AG04450 (cell line): ENCODE measurements at regions not wholly inside any gene's neighbourhood (a gene's known extent, or its start where the extent isn't known, plus 50 kb on each side); places are given as distances from the start of the nearest gene placed in this dataset.

Experiments used
- CTCF ChIA-PET: fragments of 300-600, 350-600 bp; formaldehyde crosslinking; extraction: SDS; loops from one replicate; lab custom pipeline; 2022; ENCODE audit warnings: antibody characterized with exemption, inconsistent platforms; lab: Charles Lee
- POLR2A ChIA-PET: fragments of 350-600 bp; formaldehyde crosslinking; extraction: SDS; loops from one replicate; lab custom pipeline; 2021; ENCODE audit warnings: antibody characterized with exemption, inconsistent platforms; lab: Yijun Ruan, JAX
- DNase-seq: peaks from one replicate; pipeline ENCODE4 v3.0.0-alpha.2; 2011; ENCODE audit warnings: low read depth, low spot score
- H3K27ac ChIP-seq: one replicate; pipeline ENCODE4 v1.5.1; 2012; ENCODE audit warnings: low read depth, low read length, control low read depth
- H3K27me3 ChIP-seq: one replicate; pipeline ENCODE4 v1.6.0; 2012; ENCODE audit warnings: low read length; ENCODE audit not compliant: control insufficient read depth, insufficient read depth
- H3K4me3 ChIP-seq: 2 replicates; pipeline ENCODE4 v1.5.1; 2011; ENCODE audit warnings: mild to moderate bottlenecking, low read depth, low read length, control low read depth
- H3K9me3 ChIP-seq: 2 replicates; pipeline ENCODE4 v1.5.1; 2012; ENCODE audit warnings: low read length; ENCODE audit not compliant: control insufficient read depth, insufficient read depth
- CTCF ChIP-seq: IDR thresholded peaks from 2 replicates; pipeline ENCODE4 v1.5.1; 2011; ENCODE audit warnings: low read depth, low read length, control low read depth, inconsistent platforms

- H3K9me3 ChIP-seq = no peaks in the 10 kb centered on the region
- no peak for DNase-seq
- H3K27me3 ChIP-seq = no peaks in the 10 kb centered on the region
- TF ChIP-seq CTCF = no peak
- no peak overlapping the region for H3K4me3 ChIP-seq
- no peak overlapping the region for H3K27ac ChIP-seq
- ChIA-PET CTCF (no interaction called here), POLR2A (no interaction called here)
Measured at GRCh38 chr9:28762167-28762566, 1188.9 kb upstream of the C9orf72 start.

GRCh38 chr9:28764532-28764931, 1191.3 kb upstream of the C9orf72 start:
- Histone ChIP-seq H3K9me3 (no peaks in the 10 kb centered on the region), H3K27me3 (no peaks in the 10 kb centered on the region), H3K27ac (no peak overlapping the region), H3K4me3 (no peak overlapping the region)
- ChIA-PET POLR2A (no interaction called here), CTCF (no interaction called here)
- TF ChIP-seq CTCF = no peak
- DNase-seq = no peak

GRCh38 chr9:28770226-28770625, 1196.9 kb upstream of the C9orf72 start:
- ChIA-PET CTCF (no interaction called here), POLR2A (no interaction called here)
- no peak overlapping the region for H3K4me3 ChIP-seq
- no peaks in the 10 kb centered on the region for H3K27me3 ChIP-seq
- H3K27ac ChIP-seq = no peak overlapping the region
- no peak for DNase-seq
- no peak for TF ChIP-seq CTCF
- H3K9me3 ChIP-seq = no peaks in the 10 kb centered on the region; the same call in 1 of the 2 replicates

GRCh38 chr9:28770827-28771226, 1197.5 kb upstream of the C9orf72 start:
- ChIA-PET CTCF (no interaction called here), POLR2A (no interaction called here)
- Histone ChIP-seq H3K27ac (no peak overlapping the region), H3K27me3 (no peaks in the 10 kb centered on the region), H3K4me3 (no peak overlapping the region), H3K9me3 (no peaks in the 10 kb centered on the region; the same call in 1 of the 2 replicates)
- no peak for DNase-seq
- TF ChIP-seq CTCF = no peak

- POLR2A ChIA-PET = no interaction called here
- CTCF ChIA-PET = interaction anchor here (0.6 to 1.7 kb wide), 6 partner anchors 9 to 917 kb away, joined by 3 to 4 read pairs (median 3); no protein-coding TSS in a partner anchor
- Histone ChIP-seq H3K4me3 (no peak overlapping the region), H3K27me3 (no peaks in the 10 kb centered on the region), H3K27ac (no peak overlapping the region), H3K9me3 (no peaks in the 10 kb centered on the region; the same call in 1 of the 2 replicates)
- DNase-seq = no peak
- TF ChIP-seq CTCF = peak; percentile 32; the same call in 1 of the 2 replicates
Measured at GRCh38 chr9:28774433-28775235, 1201.4 kb upstream of the C9orf72 start.
